ENCODE measurements at regions not wholly inside any gene's neighbourhood (a gene's known extent, or its start where the extent isn't known, plus 50 kb on each side); places are given as distances from the start of the nearest gene placed in this dataset.
"Not testable (repeated sequence)": the region's sequence is repeated elsewhere in the genome, so short reads cannot be mapped to it uniquely, and the experiment has no call there.

- DNase-seq (ENCODE audit: low read depth, low spot score) = no peak
Measured at GRCh38 chr21:20083925-20084324, 914.3 kb upstream of the NCAM2 start.

GRCh38 chr21:20086508-20086907 is 911.7 kb upstream of the NCAM2 start:
- DNase-seq (ENCODE audit: low read depth, low spot score) = no peak

GRCh38 chr21:20106368-20106767 is 891.8 kb upstream of the NCAM2 start:
- DNase-seq (ENCODE audit: low read depth, low spot score) = no peak

GRCh38 chr21:20108016-20108415 is 890.2 kb upstream of the NCAM2 start:
- no peak for DNase-seq (ENCODE audit: low read depth, low spot score)

- DNase-seq (ENCODE audit: low read depth, low spot score) = no peak
Measured at GRCh38 chr21:20108976-20109540, 889.2 kb upstream of the NCAM2 start.

- DNase-seq (ENCODE audit: low read depth, low spot score) = no peak
Measured at GRCh38 chr21:20110368-20110767, 887.8 kb upstream of the NCAM2 start.

GRCh38 chr21:20151741-20152140 is 846.5 kb upstream of the NCAM2 start:
- DNase-seq (ENCODE audit: low read depth, low spot score) = no peak

GRCh38 chr21:20163167-20163566 is 835.0 kb upstream of the NCAM2 start:
- no peak for DNase-seq (ENCODE audit: low read depth, low spot score)

- no peak for DNase-seq (ENCODE audit: low read depth, low spot score)
Measured at GRCh38 chr21:20167059-20167458, 831.1 kb upstream of the NCAM2 start.

- DNase-seq (ENCODE audit: low read depth, low spot score) = no peak
Measured at GRCh38 chr21:20169812-20170576, 828.2 kb upstream of the NCAM2 start.

- DNase-seq (ENCODE audit: low read depth, low spot score) = no peak
Measured at GRCh38 chr21:20186186-20186585, 812.0 kb upstream of the NCAM2 start.

GRCh38 chr21:20187028-20187427 is 811.2 kb upstream of the NCAM2 start:
- DNase-seq (ENCODE audit: low read depth, low spot score) = no peak

- not testable (repeated sequence) for DNase-seq (ENCODE audit: low read depth, low spot score)
Measured at GRCh38 chr21:20201323-20201722, 796.9 kb upstream of the NCAM2 start.

GRCh38 chr21:20207335-20207734 is 790.9 kb upstream of the NCAM2 start:
- no peak for DNase-seq (ENCODE audit: low read depth, low spot score)

GRCh38 chr21:20215959-20216358 is 782.2 kb upstream of the NCAM2 start:
- DNase-seq (ENCODE audit: low read depth, low spot score) = no peak

- DNase-seq (ENCODE audit: low read depth, low spot score) = no peak
Measured at GRCh38 chr21:20220586-20220985, 777.6 kb upstream of the NCAM2 start.

GRCh38 chr21:20221981-20222380 is 776.2 kb upstream of the NCAM2 start:
- not testable (repeated sequence) for DNase-seq (ENCODE audit: low read depth, low spot score)

GRCh38 chr21:20236649-20237048 is 761.6 kb upstream of the NCAM2 start:
- DNase-seq (ENCODE audit: low read depth, low spot score) = not testable (repeated sequence)

GRCh38 chr21:20249401-20249800 is 748.8 kb upstream of the NCAM2 start:
- DNase-seq (ENCODE audit: low read depth, low spot score) = no peak

- DNase-seq (ENCODE audit: low read depth, low spot score) = no peak
Measured at GRCh38 chr21:20250337-20250736, 747.9 kb upstream of the NCAM2 start.

- no peak for DNase-seq (ENCODE audit: low read depth, low spot score)
Measured at GRCh38 chr21:20253261-20253660, 744.9 kb upstream of the NCAM2 start.

- no peak for DNase-seq (ENCODE audit: low read depth, low spot score)
Measured at GRCh38 chr21:20254964-20255363, 743.2 kb upstream of the NCAM2 start.

GRCh38 chr21:20257052-20257740 is 741.0 kb upstream of the NCAM2 start:
- DNase-seq (ENCODE audit: low read depth, low spot score) = no peak
